Liver (tissue), 8 donors: ENCODE measurements at regions not wholly inside any gene's neighbourhood (a gene's known extent, or its start where the extent isn't known, plus 50 kb on each side); places are given as distances from the start of the nearest gene placed in this dataset.

Experiments
- DNase-seq: peaks from one replicate; pipeline ENCODE4 v3.0.0-alpha.2; 2017; ENCODE audit warnings: low spot score
- H3K27ac ChIP-seq, 2 donors: one replicate each; pipeline ENCODE4 v1.7.0; 2013; ENCODE audit warnings: inconsistent platforms in 2 of 2, low read length in 2 of 2, control low read depth in 1 of 2, low read depth in 1 of 2, mild to moderate bottlenecking in 1 of 2
- H3K27me3 ChIP-seq, 4 donors: one replicate each; pipeline versions ENCODE4 v1.6.1 to v1.7.0; 2013; ENCODE audit warnings: low read length in 3 of 4, inconsistent platforms in 1 of 4, mild to moderate bottlenecking in 1 of 4, moderate library complexity in 1 of 4; ENCODE audit not compliant: control insufficient read depth in 4 of 4, insufficient read depth in 4 of 4
- H3K36me3 ChIP-seq, 4 donors: one replicate each; pipeline versions ENCODE4 v1.6.1 to v1.7.0; 2013; ENCODE audit warnings: low read length in 3 of 4, mild to moderate bottlenecking in 3 of 4, low read depth in 1 of 4, moderate library complexity in 1 of 4; ENCODE audit not compliant: control insufficient read depth in 4 of 4, insufficient read depth in 3 of 4
- H3K4me1 ChIP-seq, 4 donors: one replicate each; pipeline versions ENCODE4 v1.6.1 to v1.7.0; 2013; ENCODE audit warnings: low read length in 3 of 4, mild to moderate bottlenecking in 3 of 4, moderate library complexity in 1 of 4; ENCODE audit not compliant: control insufficient read depth in 4 of 4, insufficient read depth in 4 of 4
- H3K4me3 ChIP-seq, 3 donors: one replicate each; pipeline versions ENCODE4 v1.6.1 to v1.7.0; 2013; ENCODE audit warnings: low read length in 3 of 3, control low read depth in 1 of 3, low read depth in 1 of 3, mild to moderate bottlenecking in 1 of 3
- H3K9ac ChIP-seq, 2 donors: one replicate each; pipeline ENCODE4 v1.7.0; 2013; ENCODE audit warnings: low read length in 2 of 2, mild to moderate bottlenecking in 2 of 2, moderate library complexity in 2 of 2, control low read depth in 1 of 2, low read depth in 1 of 2
- H3K9me3 ChIP-seq, 4 donors: one replicate each; pipeline versions ENCODE4 v1.6.1 to v1.7.0; 2013; ENCODE audit warnings: low read length in 3 of 4; ENCODE audit not compliant: control insufficient read depth in 4 of 4
- ATF3 ChIP-seq: IDR thresholded peaks from 2 replicates; pipeline ENCODE4 v1.6.1; 2016; ENCODE audit warnings: antibody characterized with exemption
- CTCF ChIP-seq: fragments of 150-350 bp; IDR thresholded peaks from 2 replicates; pipeline ENCODE4 v1.5.1; 2017; ENCODE audit warnings: improper control_type of control experiment, low read depth, low read length; ENCODE audit not compliant: missing input control
- EGR1 ChIP-seq, 2 donors: IDR thresholded peaks; 2 replicates each; pipeline ENCODE4 v1.6.1; 2016 to 2018; ENCODE audit warnings: antibody characterized with exemption in 2 of 2, low read depth in 2 of 2
- FOXA1 ChIP-seq: IDR thresholded peaks from 2 replicates; pipeline ENCODE4 v1.6.1; 2016; ENCODE audit warnings: antibody characterized with exemption
- FOXA2 ChIP-seq: IDR thresholded peaks from 2 replicates; pipeline ENCODE4 v1.6.1; 2016; ENCODE audit warnings: antibody characterized with exemption
- GABPA ChIP-seq, 2 donors: IDR thresholded peaks in 1 of 2; conservative IDR thresholded peaks in 1 of 2; 2 replicates each; pipeline ENCODE4 v1.6.1; 2016; ENCODE audit warnings: antibody characterized with exemption in 2 of 2, mild to moderate bottlenecking in 1 of 2, moderate library complexity in 1 of 2
- HNF4A ChIP-seq, 2 donors: conservative IDR thresholded peaks; 2 replicates each; pipeline ENCODE4 v1.6.1; 2016; ENCODE audit warnings: antibody characterized with exemption in 2 of 2, mild to moderate bottlenecking in 2 of 2
- HNF4G ChIP-seq: IDR thresholded peaks from 2 replicates; pipeline ENCODE4 v1.6.1; 2016; ENCODE audit warnings: antibody characterized with exemption
- JUND ChIP-seq, 2 donors: IDR thresholded peaks; 2 replicates each; pipeline ENCODE4 v1.6.1; 2016; ENCODE audit warnings: antibody characterized with exemption in 2 of 2
- MAX ChIP-seq: IDR thresholded peaks from 2 replicates; pipeline ENCODE4 v1.6.1; 2016; ENCODE audit warnings: antibody characterized with exemption
- NR2F2 ChIP-seq: IDR thresholded peaks from 2 replicates; pipeline ENCODE4 v1.6.1; 2016; ENCODE audit warnings: antibody characterized with exemption
- RAD21 ChIP-seq, 2 donors: IDR thresholded peaks; 2 replicates each; pipeline ENCODE4 v1.6.1; 2016; ENCODE audit warnings: antibody characterized with exemption in 2 of 2, mild to moderate bottlenecking in 2 of 2
- REST ChIP-seq: IDR thresholded peaks from 2 replicates; pipeline ENCODE4 v1.6.1; 2016; ENCODE audit warnings: antibody characterized with exemption, mild to moderate bottlenecking
- RXRA ChIP-seq, 2 donors: IDR thresholded peaks; 2 replicates each; pipeline ENCODE4 v1.6.1; 2017 to 2018; ENCODE audit warnings: antibody characterized with exemption in 2 of 2, mild to moderate bottlenecking in 1 of 2
- SP1 ChIP-seq: IDR thresholded peaks from 2 replicates; pipeline ENCODE4 v1.6.1; 2018; ENCODE audit warnings: antibody characterized with exemption, mild to moderate bottlenecking
- TAF1 ChIP-seq: conservative IDR thresholded peaks from 2 replicates; pipeline ENCODE4 v1.6.1; 2016; ENCODE audit warnings: antibody characterized with exemption, mild to moderate bottlenecking
- YY1 ChIP-seq: IDR thresholded peaks from 2 replicates; pipeline ENCODE4 v1.6.1; 2016; ENCODE audit warnings: antibody characterized with exemption, mild to moderate bottlenecking
- ZBTB33 ChIP-seq: IDR thresholded peaks from 2 replicates; pipeline ENCODE4 v1.6.1; 2016; ENCODE audit warnings: antibody characterized with exemption
- WGBS: extraction: QIAGEN DNeasy Blood & Tissue Kit; methylation state at CpG from one replicate; pipeline ENCODE4 v1.1.7; 2013; 5-methylcytosine and 5-hydroxymethylcytosine counted together
- donor health status: healthy.
- donor health status: healthy.
- donor health status: healthy.
- donor health status: healthy.
- donor health status: healthy.

GRCh38 chr3:34267088-34267487, 468.7 kb downstream of the PDCD6IP start:
- no peaks in the 10 kb centered on the region for H3K9me3 ChIP-seq
- no peak overlapping the region for H3K4me3 ChIP-seq
- DNase-seq = no peak
- H3K27me3 ChIP-seq = no peaks in the 10 kb centered on the region
- TF ChIP-seq EGR1 (IDR thresholded peaks at IDR 0.05; ENCODE audit: low read depth in 2 of 2) (no peak), CTCF (no peak), REST (no peak), TAF1 (no peak), YY1 (no peak), FOXA1 (no peak), RXRA (IDR thresholded peaks at IDR 0.05) (no peak), NR2F2 (no peak)
- H3K36me3 ChIP-seq = no peaks in the 10 kb centered on the region
- no peaks in the 10 kb centered on the region for H3K4me1 ChIP-seq
- H3K27ac ChIP-seq = no peak overlapping the region
- H3K9ac ChIP-seq = no peak overlapping the region

GRCh38 chr3:34268032-34268709, 469.7 kb downstream of the PDCD6IP start:
- H3K4me3 ChIP-seq = no peak overlapping the region
- H3K27ac ChIP-seq = no peak overlapping the region
- H3K9ac ChIP-seq = no peak overlapping the region

More at GRCh38 chr3:34268032-34268709, 469.7 kb downstream of the PDCD6IP start:
- TF ChIP-seq RXRA (IDR thresholded peaks at IDR 0.05) = no peak
- TF ChIP-seq MAX = no peak
- TF ChIP-seq TAF1 = no peak
- TF ChIP-seq ZBTB33 = no peak
- TF ChIP-seq HNF4G = no peak
- TF ChIP-seq NR2F2 = no peak
- no peak for TF ChIP-seq YY1
- no peak for TF ChIP-seq HNF4A (conservative IDR thresholded peaks at IDR 0.05)
- TF ChIP-seq ATF3 = no peak
- TF ChIP-seq EGR1 (IDR thresholded peaks at IDR 0.05; ENCODE audit: low read depth in 2 of 2) = no peak
- no peak for TF ChIP-seq FOXA2
- no peak for TF ChIP-seq JUND (IDR thresholded peaks at IDR 0.05)
- no peak for TF ChIP-seq RAD21 (IDR thresholded peaks at IDR 0.05)
- TF ChIP-seq FOXA1 = no peak
- no peak for TF ChIP-seq CTCF
- TF ChIP-seq REST = no peak
- TF ChIP-seq GABPA (IDR thresholded peaks at IDR 0.05 in 1 of 2, conservative IDR thresholded peaks at IDR 0.05 in 1 of 2) = no peak
- no peak for TF ChIP-seq SP1
- 55% methylated on average over 4 of the region's 4 CpGs for WGBS
- no peaks in the 10 kb centered on the region for H3K27me3 ChIP-seq
- H3K36me3 ChIP-seq = no peaks in the 10 kb centered on the region
- H3K9me3 ChIP-seq = no peaks in the 10 kb centered on the region
- no peaks in the 10 kb centered on the region for H3K4me1 ChIP-seq
- no peak for DNase-seq
